ENCODE measurements at regions not wholly inside any gene's neighbourhood (a gene's known extent, or its start where the extent isn't known, plus 50 kb on each side); places are given as distances from the start of the nearest gene placed in this dataset.

GRCh38 chr18:77608807-77609206 is 359.2 kb downstream of the GALR1 start:
- TF ChIP-seq, protein P1, sequence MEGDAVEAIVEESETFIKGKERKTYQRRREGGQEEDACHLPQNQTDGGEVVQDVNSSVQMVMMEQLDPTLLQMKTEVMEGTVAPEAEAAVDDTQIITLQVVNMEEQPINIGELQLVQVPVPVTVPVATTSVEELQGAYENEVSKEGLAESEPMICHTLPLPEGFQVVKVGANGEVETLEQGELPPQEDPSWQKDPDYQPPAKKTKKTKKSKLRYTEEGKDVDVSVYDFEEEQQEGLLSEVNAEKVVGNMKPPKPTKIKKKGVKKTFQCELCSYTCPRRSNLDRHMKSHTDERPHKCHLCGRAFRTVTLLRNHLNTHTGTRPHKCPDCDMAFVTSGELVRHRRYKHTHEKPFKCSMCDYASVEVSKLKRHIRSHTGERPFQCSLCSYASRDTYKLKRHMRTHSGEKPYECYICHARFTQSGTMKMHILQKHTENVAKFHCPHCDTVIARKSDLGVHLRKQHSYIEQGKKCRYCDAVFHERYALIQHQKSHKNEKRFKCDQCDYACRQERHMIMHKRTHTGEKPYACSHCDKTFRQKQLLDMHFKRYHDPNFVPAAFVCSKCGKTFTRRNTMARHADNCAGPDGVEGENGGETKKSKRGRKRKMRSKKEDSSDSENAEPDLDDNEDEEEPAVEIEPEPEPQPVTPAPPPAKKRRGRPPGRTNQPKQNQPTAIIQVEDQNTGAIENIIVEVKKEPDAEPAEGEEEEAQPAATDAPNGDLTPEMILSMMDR (IDR thresholded peaks at IDR 0.05; ENCODE audit: low read depth, low read length): no peak
- TF ChIP-seq EZH2phosphoT487 (IDR thresholded peaks at IDR 0.05; ENCODE audit: low read depth): no peak
